ENCODE measurements at regions not wholly inside any gene's neighbourhood (a gene's known extent, or its start where the extent isn't known, plus 50 kb on each side); places are given as distances from the start of the nearest gene placed in this dataset.
"Not testable (repeated sequence)": the region's sequence is repeated elsewhere in the genome, so short reads cannot be mapped to it uniquely, and the experiment has no call there.

- no peak for DNase-seq (ENCODE audit: low read depth)
Observed at GRCh38 chr7:66503551-66504031, 125.1 kb upstream of the KCTD7 start.

- DNase-seq (ENCODE audit: low read depth), result no peak
Observed at GRCh38 chr7:66504131-66504530, 124.5 kb upstream of the KCTD7 start.

DNA sequence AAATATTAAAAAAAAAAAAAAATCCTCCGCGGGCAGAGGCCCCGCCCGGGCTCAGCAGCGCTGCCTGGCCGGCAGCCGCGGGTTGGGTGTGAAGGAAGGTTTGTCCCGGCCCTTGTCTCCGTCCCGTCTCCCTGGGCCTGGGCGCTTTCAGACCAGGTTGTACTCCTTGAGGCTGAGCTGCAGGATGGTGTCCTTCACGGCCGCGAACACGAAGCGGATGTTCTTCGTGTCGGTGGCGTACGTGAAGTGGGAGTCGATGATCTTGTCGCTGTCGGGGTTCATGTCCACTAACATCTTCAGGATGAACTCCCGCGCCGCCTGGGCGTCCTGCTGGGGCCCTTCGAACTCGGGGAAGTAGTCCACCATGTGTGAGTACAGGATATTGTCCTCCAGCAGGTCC is 123.7 kb upstream of the KCTD7 start:
- DNase-seq (ENCODE audit: low read depth), result no peak

DNA sequence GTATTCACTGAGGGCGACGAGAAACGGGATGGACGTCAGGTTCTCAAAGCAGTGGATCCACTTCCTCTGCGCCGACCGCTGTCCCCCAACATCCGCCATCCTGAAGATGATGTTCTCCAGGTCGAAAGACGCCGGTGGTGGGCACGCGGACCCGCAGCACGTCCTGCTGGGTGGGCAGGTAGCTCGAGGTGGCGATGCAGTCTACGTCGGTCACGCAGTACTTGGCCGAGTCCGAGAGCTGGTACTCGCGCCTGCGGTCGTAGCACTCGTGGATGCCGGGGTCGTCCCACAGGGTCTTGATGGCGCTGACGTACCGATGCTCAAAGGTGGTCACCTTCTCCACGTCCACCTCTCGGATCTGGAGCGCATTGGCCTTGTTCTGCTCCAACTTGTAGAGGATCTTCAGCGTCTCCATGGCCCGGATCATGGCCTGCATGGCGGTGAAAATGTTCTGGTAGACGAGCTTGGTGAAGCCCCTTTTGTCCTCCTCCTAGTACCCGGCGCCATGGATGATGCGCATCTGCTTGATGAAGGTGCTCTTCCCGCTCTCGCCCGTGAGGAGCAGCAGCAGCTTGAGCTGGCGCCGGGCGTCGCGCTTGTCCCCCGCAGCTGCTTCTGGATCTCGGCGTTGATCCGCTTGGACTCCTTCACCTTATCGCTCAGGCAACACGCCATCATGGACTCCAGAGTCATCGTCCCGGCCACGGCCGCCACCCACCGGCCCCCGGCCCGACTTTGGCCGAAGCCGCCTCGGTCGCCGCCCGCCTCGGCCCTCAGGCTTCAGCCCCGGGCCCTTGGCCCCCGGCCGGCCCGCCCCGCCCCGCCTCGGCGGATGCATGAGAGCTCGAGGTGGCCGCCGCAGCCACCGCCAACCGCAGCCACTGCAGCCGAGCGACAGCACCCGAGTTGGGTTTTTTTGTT is 122.9 kb upstream of the KCTD7 start:
- no peak for DNase-seq (ENCODE audit: low read depth)

DNA sequence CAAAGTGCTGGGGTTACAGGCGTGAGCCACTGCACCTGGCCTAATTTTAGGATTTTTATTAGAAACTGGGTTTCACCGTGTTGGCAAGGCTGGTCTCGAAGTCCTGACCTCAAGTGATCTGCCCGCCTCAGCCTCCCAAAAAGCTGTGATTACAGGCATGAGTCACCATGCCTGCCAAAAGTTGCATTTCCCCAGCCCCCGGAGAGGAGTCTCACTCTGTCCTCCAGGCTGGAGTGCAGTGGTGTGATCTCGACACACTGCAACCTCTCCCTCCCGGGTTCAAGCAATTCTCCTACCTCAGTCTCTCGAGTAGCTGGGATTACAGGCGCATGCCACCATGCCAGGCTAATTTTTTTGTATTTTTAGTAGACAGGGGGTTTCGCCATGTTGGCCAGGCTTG is 122.0 kb upstream of the KCTD7 start:
- not testable (repeated sequence) for DNase-seq (ENCODE audit: low read depth)

- DNase-seq (ENCODE audit: low read depth), result no peak
Observed at GRCh38 chr7:66507764-66508296, 120.9 kb upstream of the KCTD7 start.

GRCh38 chr7:66508431-66508830 is 120.2 kb upstream of the KCTD7 start:
- no peak for DNase-seq (ENCODE audit: low read depth)

DNA sequence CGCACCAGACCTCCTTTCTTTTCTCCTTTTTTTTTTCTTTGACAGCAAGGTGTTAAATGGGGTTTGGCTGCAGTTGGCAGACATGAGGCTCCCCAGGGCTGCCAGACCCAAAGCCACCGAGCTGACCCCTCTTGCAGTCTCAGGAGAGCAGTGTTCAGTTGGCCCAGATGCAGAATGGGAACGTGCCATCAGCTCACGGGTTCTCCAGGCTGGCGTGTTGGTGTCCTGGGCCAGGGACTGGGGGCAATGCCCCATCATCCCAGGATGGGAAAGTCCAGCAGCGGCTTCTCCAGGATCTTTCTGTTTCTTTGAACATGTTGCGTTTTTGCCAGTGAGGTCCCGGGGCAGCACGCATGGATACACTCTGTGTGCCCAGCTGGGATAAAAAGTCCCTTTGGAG is 114.6 kb upstream of the KCTD7 start:
- DNase-seq (ENCODE audit: low read depth), result no peak

- no peak for DNase-seq (ENCODE audit: low read depth)
Observed at GRCh38 chr7:66517212-66517909, 111.3 kb upstream of the KCTD7 start.

GRCh38 chr7:66518151-66518691 is 110.5 kb upstream of the KCTD7 start:
- no peak for DNase-seq (ENCODE audit: low read depth)

- no peak for DNase-seq (ENCODE audit: low read depth)
Observed at GRCh38 chr7:66521675-66522074, 107.0 kb upstream of the KCTD7 start.

DNA sequence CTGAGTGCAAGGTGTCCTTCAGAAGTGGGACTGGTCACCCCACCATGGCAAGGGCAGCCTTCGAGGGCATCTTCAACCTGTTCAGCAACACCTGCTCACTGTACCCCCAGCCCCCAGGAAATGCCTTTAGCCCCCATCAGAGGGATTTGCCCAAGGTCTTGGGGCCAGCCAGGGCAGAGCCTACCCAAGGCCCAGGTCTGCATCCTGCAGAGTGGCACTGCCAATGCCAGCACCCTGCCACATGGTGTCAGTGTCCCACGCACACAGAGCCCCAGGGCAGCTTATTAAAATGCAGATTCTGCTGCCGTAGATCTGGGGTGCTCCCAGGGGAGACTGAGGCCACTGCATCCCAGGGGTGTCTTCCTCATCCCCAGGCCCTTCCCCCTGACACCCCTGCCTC is 106.2 kb upstream of the KCTD7 start:
- DNase-seq (ENCODE audit: low read depth), result no peak

GRCh38 chr7:66523409-66523808 is 105.3 kb upstream of the KCTD7 start:
- no peak for DNase-seq (ENCODE audit: low read depth)

GRCh38 chr7:66524738-66525137 is 103.9 kb upstream of the KCTD7 start:
- DNase-seq (ENCODE audit: low read depth), result no peak

DNA sequence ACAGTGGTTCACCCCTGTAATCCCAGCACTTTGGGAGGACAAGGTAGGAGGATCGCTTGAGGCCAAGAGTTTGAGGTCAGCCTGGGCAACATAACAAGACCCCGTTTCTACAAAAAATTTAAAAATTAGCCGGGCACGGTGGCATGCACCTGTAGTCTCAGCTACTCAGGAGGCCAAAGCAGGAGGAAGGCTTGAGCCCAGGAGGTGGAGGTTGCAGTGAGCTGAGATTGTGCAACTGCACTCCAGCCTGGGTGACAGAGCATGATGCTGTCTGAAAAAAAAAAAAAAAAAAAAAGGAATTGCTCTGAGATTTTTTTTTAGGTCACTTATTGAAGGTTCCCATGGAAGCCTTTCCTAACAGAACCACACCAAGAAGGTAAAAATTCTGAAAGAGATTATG is 101.9 kb upstream of the KCTD7 start:
- DNase-seq (ENCODE audit: low read depth), result not testable (repeated sequence)

GRCh38 chr7:66528652-66529051 is 100.0 kb upstream of the KCTD7 start:
- no peak for DNase-seq (ENCODE audit: low read depth)

GRCh38 chr7:66529883-66530610 is 98.6 kb upstream of the KCTD7 start:
- no peak for DNase-seq (ENCODE audit: low read depth)

DNA sequence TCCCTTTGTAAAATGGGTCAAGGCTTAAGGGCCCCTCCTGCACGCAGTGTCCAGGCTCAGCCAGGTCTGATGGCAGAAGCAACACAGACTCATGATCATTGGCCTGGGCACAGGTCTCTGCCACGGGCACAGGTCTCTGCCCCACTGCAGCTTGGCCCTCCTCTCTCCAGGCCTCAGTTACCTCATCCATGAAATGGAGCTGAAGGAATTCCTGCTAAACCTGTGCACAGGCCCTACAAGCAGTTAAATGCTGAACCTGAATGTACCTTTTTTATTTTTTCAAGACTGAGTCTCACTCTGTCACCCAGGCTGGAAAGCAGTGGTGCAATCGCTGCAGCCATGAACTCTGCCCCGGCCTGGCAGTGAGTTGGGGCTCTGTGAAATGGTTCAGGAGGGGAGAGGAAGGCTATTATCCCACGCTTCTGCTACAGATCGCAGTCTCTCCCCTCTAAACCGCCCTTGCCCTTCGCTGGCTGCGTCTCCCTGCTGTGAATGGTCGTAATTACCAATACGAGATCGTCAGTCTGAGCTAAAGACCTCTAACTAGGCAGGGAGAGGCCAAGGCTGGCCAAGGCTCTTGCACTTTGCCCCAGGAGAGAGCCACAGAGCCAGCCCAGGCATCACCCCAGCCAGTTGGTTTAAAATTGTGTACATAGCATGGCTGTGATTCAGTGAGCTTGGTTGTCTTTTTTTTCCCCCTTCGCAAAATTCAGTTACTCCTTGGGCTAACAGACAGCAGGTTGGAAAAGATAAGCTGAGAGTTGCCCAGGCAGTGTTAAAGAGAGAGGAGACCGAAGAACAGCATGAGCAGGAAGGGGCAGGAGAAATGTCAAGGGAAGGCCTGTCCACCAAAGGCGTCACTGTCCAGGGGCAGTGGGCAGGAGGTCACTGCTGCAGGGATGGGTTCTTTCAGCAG is 93.0 kb upstream of the KCTD7 start:
- DNase-seq (ENCODE audit: low read depth), result no peak

DNA sequence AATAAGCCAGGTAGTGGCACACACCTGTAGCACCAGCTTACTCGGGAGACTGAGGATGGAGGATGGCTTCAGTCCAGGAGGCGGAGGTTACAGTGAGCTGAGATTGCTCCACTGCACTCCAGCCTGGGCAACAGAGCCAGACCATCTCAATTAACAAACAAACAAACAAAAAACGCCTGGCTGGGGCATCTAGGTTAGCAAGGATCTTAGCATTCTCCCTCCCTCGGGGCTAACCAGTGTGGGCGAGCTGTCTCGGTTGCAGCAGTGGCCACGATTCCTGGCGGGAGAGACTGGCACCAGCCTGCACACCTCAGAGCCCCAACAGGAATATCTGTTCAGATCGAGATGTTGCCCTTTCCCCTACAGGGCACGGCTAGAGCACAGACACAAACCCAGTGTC is 91.3 kb upstream of the KCTD7 start:
- no peak for DNase-seq (ENCODE audit: low read depth)

- DNase-seq (ENCODE audit: low read depth), result no peak
Observed at GRCh38 chr7:66537876-66538275, 90.8 kb upstream of the KCTD7 start.

DNA sequence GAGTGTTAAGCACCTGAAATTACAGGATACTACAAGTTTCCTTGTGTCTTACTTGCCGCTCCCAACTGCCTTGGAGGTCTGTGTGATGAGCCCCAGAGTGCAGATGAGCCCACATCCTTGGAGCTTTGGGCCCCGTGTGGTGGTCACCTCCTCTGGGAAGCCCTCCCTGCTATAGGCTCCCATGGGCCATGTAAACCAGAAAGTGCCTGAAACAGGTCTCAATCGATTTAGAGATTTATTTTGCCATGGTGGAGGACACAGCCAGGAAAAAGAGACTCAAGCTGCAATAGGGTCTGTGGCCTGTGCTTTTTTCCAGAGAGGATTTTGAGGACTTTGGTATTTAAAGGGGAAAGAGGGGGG is 89.4 kb upstream of the KCTD7 start:
- no peak for DNase-seq (ENCODE audit: low read depth)
